ENCODE measurements at regions not wholly inside any gene's neighbourhood (a gene's known extent, or its start where the extent isn't known, plus 50 kb on each side); places are given as distances from the start of the nearest gene placed in this dataset.

- 55 to 83% methylated on average over 2 to 3 of the region's 3 CpGs for WGBS, 2 donors (ENCODE audit: low coverage in 1 of 2)
- Histone ChIP-seq H3K4me3 (no peak overlapping the region), H3K4me1 (no peaks in the 10 kb centered on the region), H3K9me3 (no peaks in the 10 kb centered on the region), H3K27ac (no peak overlapping the region), H3K36me3 (no peaks in the 10 kb centered on the region), H3K27me3 (no peaks in the 10 kb centered on the region)
- no peak for ATAC-seq
- no peak for TF ChIP-seq POLR2AphosphoS5 (IDR thresholded peaks at IDR 0.05)
- no peak for TF ChIP-seq CTCF (IDR thresholded peaks at IDR 0.05)
- no peak for TF ChIP-seq POLR2A (IDR thresholded peaks at IDR 0.05)
- no peak for TF ChIP-seq EP300 (IDR thresholded peaks at IDR 0.05)
Observed at GRCh38 chr1:69292833-69293232, 274.9 kb upstream of the LRRC7 start.

DNA sequence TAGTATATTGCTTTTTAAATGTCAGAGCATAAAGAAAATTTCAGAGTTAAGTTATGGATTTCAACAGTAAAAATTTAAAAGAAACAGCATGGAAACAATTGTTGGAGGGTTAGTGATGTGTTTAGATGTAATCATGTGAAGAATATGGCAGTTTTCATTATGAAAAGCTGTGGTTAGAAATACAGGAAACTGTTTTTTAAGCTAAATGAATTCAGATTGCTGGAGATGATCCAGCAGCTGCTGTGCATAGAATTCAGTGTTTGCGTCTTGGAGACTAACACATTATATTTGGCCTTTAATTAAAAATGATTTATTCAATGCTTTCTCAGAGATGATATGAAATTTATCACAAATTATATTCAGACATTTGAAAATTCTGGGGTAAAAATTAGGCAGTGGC, 273.6 kb upstream of the LRRC7 start:
- Histone ChIP-seq H3K27ac (no peak overlapping the region), H3K4me1 (no peaks in the 10 kb centered on the region), H3K36me3 (no peaks in the 10 kb centered on the region), H3K4me3 (no peak overlapping the region), H3K27me3 (no peaks in the 10 kb centered on the region), H3K9me3 (no peaks in the 10 kb centered on the region)
- 38 to 70% methylated on average over 1 of the region's 1 CpG for WGBS, 2 donors (ENCODE audit: low coverage in 1 of 2)
- TF ChIP-seq CTCF (IDR thresholded peaks at IDR 0.05) (no peak), EP300 (IDR thresholded peaks at IDR 0.05) (no peak)
- no peak for ATAC-seq

- Histone ChIP-seq H3K27ac (no peak overlapping the region), H3K36me3 (no peaks in the 10 kb centered on the region), H3K4me1 (no peaks in the 10 kb centered on the region), H3K9me3 (no peaks in the 10 kb centered on the region), H3K4me3 (no peak overlapping the region), H3K27me3 (no peaks in the 10 kb centered on the region)
- no peak for ATAC-seq
- WGBS, 2 donors (ENCODE audit: low coverage in 1 of 2), result 21 to 23% methylated on average over 2 of the region's 2 CpGs
- no peak for TF ChIP-seq CTCF (IDR thresholded peaks at IDR 0.05)
- no peak for TF ChIP-seq POLR2AphosphoS5 (IDR thresholded peaks at IDR 0.05)
- no peak for TF ChIP-seq EP300 (IDR thresholded peaks at IDR 0.05)
- TF ChIP-seq POLR2A (IDR thresholded peaks at IDR 0.05), result no peak
Observed at GRCh38 chr1:69295265-69295664, 272.5 kb upstream of the LRRC7 start.

DNA sequence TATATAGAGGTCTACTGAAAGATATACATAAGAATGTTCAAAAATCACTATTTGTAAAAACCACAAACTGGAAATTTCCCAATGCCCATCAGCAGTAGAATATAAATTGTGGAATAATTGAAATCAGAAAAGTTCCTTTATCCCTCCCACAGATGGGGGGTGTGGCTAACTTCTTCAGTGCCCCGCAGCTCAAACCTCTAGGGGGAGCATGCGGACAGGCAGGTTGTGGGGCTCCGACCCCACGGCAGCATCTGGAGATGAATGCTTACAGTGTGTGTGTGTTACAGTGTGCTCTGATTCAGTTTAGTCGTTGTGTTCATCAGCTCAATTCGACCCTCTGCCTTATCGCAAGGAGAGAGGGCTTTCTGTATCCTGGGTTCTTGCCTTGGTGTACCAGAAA, 262.1 kb upstream of the LRRC7 start:
- no peak for ATAC-seq
- no peak overlapping the region for H3K4me3 ChIP-seq
- H3K27me3 ChIP-seq, result no peaks in the 10 kb centered on the region
- no peak for TF ChIP-seq EP300 (IDR thresholded peaks at IDR 0.05)
- no peak for TF ChIP-seq POLR2AphosphoS5 (IDR thresholded peaks at IDR 0.05)
- TF ChIP-seq CTCF (IDR thresholded peaks at IDR 0.05), result no peak
- no peak for TF ChIP-seq POLR2A (IDR thresholded peaks at IDR 0.05)
- H3K27ac ChIP-seq, result no peak overlapping the region
- no peaks in the 10 kb centered on the region for H3K36me3 ChIP-seq
- no peaks in the 10 kb centered on the region for H3K9me3 ChIP-seq
- H3K4me1 ChIP-seq, result no peaks in the 10 kb centered on the region
- WGBS, 2 donors (ENCODE audit: low coverage in 1 of 2), result 55 to 67% methylated on average over 4 to 7 of the region's 7 CpGs

GRCh38 chr1:69312055-69312732, 255.5 kb upstream of the LRRC7 start:
- 23 to 83% methylated on average over 4 to 9 of the region's 18 CpGs for WGBS, 2 donors (ENCODE audit: low coverage in 1 of 2)
- Histone ChIP-seq H3K4me3 (no peak overlapping the region), H3K4me1 (no peaks in the 10 kb centered on the region), H3K27ac (no peak overlapping the region), H3K27me3 (no peaks in the 10 kb centered on the region), H3K9me3 (peaks cover 0 to 32% (median 0%) of the 10 kb centered on the region in 3 donors), H3K36me3 (no peaks in the 10 kb centered on the region)
- no peak for ATAC-seq
- TF ChIP-seq POLR2AphosphoS5 (IDR thresholded peaks at IDR 0.05), result no peak
- TF ChIP-seq CTCF (IDR thresholded peaks at IDR 0.05), result no peak
- TF ChIP-seq POLR2A (IDR thresholded peaks at IDR 0.05), result no peak
- no peak for TF ChIP-seq EP300 (IDR thresholded peaks at IDR 0.05)

Measured in gastroesophageal sphincter (tissue), 4 donors.